Sigmoid colon (tissue), 4 donors: ENCODE measurements at regions not wholly inside any gene's neighbourhood (a gene's known extent, or its start where the extent isn't known, plus 50 kb on each side); places are given as distances from the start of the nearest gene placed in this dataset.
"Not testable (repeated sequence)": the region's sequence is repeated elsewhere in the genome, so short reads cannot be mapped to it uniquely, and the experiment has no call there.

ENCODE experiments used
- EP300 ChIP-seq, 4 donors: sonication (generic); formaldehyde crosslinking; IDR thresholded peaks; one replicate each; pipeline ENCODE4 v1.6.1; 2017; ENCODE audit warnings: antibody characterized with exemption in 4 of 4
- POLR2A ChIP-seq, 2 donors: fragments of 450-650 bp; IDR thresholded peaks; one replicate each; pipeline ENCODE4 v1.6.1; 2016; ENCODE audit warnings: antibody characterized with exemption in 2 of 2, mild to moderate bottlenecking in 2 of 2, moderate library complexity in 2 of 2
- POLR2AphosphoS5 ChIP-seq, 4 donors: sonication (generic); formaldehyde crosslinking; IDR thresholded peaks; one replicate each; pipeline ENCODE4 v1.6.1; 2017; ENCODE audit warnings: antibody characterized with exemption in 4 of 4
- TF ChIP-seq, protein P1 (sequence below), 4 experiments: fragments of 450-650 bp in 3 of 4; fragments of 200-600 bp in 1 of 4; IDR thresholded peaks; one replicate each; pipeline ENCODE4 v1.5.1; 2016 to 2019; ENCODE audit warnings: antibody characterized with exemption in 4 of 4, mild to moderate bottlenecking in 3 of 4, moderate library complexity in 2 of 4

DNA sequence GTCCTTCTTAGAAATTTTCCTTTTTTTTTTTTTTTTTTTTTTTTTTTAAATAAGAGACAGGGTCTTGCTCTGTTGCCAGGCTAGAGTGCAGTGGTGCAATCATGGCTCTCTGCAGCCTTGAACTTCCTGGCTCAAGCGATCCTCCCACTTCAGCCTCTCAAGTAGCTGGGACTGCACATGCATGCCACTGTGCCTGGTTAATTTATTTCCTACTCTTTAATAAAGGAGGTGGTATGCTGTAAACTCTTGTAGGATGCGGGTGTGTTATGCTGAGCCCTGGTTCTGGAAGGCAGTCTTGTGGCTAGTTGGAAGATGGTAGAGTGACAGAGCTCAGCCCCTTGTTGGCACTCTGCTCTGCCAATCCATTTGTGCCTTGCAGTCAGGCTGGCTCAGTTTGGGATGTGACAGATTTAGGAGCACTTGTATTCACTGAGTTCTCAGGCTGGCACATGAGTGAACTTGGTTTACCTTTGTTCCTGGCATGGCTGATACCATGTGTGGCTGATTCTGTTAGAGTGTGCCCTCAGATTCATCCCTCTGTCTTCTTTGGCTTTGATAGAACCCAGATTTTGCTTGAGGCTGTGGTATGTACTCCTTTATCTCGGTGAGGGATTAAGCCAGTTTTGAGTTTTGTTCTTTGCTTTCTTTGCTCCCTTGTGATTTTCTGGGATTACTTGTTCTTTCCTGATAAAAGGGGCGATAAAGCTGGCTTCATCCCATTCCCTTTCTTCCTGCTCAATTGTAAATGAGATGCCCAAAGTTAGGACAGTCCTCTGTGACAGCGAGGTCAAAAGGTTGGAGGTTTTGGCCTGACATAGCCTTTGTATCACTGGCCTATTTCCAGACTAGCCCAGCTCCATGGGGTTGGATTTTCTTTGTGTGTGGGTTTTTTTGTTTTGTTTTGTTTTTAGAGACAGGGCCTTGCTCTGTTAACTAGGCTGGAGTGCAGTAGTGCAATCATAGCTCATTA is 91.2 kb upstream of the CRYM start:
- TF ChIP-seq, protein P1, sequence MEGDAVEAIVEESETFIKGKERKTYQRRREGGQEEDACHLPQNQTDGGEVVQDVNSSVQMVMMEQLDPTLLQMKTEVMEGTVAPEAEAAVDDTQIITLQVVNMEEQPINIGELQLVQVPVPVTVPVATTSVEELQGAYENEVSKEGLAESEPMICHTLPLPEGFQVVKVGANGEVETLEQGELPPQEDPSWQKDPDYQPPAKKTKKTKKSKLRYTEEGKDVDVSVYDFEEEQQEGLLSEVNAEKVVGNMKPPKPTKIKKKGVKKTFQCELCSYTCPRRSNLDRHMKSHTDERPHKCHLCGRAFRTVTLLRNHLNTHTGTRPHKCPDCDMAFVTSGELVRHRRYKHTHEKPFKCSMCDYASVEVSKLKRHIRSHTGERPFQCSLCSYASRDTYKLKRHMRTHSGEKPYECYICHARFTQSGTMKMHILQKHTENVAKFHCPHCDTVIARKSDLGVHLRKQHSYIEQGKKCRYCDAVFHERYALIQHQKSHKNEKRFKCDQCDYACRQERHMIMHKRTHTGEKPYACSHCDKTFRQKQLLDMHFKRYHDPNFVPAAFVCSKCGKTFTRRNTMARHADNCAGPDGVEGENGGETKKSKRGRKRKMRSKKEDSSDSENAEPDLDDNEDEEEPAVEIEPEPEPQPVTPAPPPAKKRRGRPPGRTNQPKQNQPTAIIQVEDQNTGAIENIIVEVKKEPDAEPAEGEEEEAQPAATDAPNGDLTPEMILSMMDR (IDR thresholded peaks at IDR 0.05) = not testable (repeated sequence)
- TF ChIP-seq POLR2A, EP300 (IDR thresholded peaks at IDR 0.05): not testable (repeated sequence)
- TF ChIP-seq POLR2AphosphoS5 (IDR thresholded peaks at IDR 0.05) = peak in 2 of 4 donors; percentile 47
